ENCODE measurements at regions not wholly inside any gene's neighbourhood (a gene's known extent, or its start where the extent isn't known, plus 50 kb on each side); places are given as distances from the start of the nearest gene placed in this dataset.

DNA sequence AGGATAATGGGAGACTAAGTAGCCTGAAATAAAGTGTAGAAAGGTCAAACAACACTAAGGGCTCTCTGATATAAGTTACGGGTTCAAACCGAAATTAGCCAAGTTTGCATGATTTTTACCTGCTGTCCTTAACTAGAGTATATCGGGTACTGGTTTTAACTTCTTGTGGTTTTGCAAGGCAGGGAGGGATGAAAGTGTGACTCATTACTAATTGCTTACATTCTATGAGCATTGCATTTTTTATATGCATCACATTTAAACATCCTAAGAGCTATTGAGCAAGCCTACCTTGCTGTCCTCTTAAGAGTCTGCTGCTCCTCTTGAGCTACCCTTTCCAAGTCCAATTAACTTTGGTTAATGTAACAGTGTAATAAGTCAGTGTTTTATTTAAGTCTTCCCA is 415.4 kb downstream of the SLITRK5 start:
- DNase-seq (ENCODE audit: low read depth), result no peak

DNA sequence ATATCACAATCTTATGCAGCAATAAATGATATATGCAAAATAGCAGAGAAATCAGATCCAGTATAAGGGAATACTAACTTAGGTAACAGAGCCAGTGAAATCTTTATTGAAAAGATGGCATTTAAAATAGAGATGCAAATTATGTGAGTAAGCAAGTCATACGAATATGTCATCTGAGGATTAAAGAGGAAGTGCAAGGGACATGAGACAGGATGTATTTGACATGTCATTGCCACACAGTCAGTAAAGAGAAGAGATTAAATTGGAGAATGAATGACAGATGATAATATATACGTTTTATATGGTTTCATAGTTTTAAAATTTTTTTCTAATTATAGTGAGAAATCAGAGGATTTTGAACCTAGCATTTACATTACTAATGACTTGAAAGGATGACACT is 426.4 kb downstream of the SLITRK5 start:
- no peak for DNase-seq (ENCODE audit: low read depth)

DNA sequence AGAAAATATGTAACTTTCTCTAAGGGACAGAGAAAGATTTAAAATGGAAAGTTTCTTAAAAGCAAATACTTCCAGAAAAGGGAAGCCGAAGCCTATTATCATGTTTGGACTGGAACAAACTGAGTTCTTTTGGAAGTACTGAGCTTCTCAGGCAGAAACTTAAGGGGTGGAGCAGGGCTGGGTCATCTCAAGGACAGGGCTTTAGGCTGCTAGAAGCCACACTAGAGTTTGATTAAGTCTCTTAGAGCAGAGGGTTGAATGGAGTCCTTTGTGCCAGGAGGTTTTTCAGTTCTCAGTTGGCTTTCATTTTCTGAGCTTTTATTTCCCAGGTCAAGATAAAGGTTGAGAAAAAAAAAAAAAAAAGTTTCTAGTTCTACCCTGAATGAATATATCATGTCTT is 432.7 kb downstream of the SLITRK5 start:
- no peak for DNase-seq (ENCODE audit: low read depth)

DNA sequence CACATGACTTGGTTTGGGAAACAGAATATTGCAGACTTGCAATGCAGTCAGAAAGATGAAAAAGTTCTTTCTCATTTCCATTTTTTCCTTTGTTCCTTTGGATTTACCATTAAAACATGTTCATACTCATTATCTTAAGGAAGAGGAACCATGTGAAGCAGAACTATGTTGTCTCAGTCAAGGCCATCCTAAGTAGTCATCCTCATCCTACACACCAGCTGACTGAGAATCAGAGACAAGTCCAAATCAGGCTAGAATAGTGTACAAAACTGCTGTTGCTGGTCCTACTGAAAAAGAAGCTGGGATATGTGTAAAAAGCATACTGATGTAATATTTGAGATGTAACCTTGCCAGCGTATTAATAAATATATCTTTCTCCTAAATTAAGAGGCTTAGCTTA is 433.4 kb downstream of the SLITRK5 start:
- no peak for DNase-seq (ENCODE audit: low read depth)

DNA sequence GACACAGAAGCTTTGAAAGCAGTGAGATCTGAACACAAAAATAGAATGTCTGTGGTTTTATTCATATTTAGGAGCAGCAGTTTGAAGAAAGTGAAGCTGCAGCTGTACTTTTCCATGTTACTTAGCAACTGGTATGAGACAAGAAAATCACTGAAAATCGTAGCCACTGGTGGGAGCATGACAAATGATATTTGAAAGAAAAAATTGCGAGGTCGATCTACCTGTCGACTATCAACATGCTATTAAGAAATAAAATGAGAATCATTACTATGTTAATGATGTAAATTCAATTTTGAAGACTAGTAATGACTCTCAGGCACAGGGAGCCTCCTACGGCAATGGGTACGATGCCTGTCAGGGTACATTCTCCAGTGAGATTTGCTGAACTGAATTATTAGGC is 436.4 kb downstream of the SLITRK5 start:
- no peak for DNase-seq (ENCODE audit: low read depth)

DNA sequence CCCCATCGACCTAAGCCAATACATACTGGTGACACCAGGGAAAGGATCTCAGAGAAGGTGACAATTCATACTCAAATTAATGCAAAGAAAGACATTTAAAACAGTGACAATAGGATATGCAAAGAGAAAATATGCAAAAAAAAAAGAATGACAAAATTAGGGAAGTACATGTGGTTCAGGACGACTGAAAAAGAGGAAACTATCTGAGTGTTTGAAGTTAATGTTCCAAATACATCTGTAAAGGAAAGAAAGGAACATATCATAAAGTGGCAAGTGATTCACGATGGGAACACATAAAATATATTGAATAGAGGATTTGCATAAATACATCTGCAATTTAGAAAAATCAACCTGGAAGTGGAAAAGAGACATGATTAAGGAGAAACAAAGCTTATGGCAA is 441.4 kb downstream of the SLITRK5 start:
- DNase-seq (ENCODE audit: low read depth), result no peak

DNA sequence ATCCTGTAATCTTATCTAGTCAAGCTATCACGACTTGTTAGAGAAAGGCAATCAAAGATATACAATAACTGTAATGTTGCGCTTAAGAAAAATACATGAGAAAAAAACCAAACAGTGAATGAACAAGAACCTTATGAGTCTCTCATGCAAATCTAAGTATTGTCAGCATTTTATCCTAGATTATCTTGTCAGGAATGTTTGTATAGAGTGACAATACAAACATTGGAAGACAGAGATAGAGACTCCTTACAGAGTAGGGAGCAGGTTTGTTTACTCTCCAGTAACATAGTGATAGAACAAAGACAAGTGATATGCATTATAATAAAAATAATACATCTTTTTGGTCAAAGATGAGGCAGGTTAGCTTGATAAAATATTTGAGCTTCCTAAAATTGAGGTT is 444.8 kb downstream of the SLITRK5 start:
- no peak for DNase-seq (ENCODE audit: low read depth)

DNA sequence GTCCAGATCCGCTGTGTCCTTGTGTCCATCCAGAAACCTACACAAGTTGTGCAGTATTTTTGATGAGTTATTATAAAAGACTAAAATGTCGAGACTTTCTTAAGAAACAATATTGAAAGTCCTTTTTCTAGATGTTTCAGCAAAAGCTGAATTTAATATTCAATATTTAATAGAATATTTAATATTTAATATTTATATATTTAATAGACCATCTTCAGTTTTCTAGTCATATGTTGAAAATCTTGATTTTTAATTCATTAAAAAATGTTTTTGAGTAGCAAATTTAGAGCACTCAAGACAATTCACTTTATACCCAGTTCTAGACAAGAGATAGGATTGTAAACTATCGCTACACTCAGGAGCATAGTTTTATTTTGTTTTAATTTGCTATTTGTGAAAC is 447.8 kb downstream of the SLITRK5 start:
- DNase-seq (ENCODE audit: low read depth), result no peak

DNA sequence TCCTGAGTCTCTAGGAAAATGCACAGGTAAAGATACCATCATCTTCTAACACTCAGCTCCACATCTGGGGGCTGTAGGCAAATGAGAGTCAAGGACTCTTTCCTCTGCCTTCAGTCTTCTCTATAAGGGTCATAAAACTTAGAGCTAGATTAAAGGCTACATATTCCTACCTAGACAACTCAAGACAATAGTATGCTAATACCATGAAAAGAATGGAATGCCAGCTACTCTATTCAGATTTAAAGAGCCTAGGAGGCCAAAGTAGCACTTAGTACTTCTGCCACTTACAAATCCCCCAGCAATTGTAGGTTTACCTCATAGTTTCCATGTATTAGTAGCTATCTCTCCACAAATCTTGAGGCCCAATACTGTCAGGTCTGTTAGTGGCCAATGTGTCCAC is 453.0 kb downstream of the SLITRK5 start:
- no peak for DNase-seq (ENCODE audit: low read depth)

DNA sequence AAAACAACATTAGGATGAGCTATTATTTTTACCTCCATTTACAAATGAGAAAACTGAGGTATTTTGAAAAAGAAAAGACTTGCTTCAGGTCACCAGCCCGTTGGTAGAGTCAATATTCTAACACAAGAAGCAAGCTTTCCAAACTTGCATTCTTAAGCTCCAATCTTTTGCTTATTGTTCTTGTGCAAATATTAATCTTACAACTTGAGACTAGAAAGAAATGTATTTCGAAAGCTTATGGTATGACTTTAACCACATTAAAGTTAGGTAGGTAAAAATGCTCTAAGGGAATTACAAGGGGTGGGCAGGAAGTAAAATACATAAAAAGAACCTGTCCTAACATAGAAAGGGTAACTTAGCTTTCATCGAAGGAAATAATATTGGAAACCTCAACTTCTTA is 453.9 kb downstream of the SLITRK5 start:
- no peak for DNase-seq (ENCODE audit: low read depth)

DNA sequence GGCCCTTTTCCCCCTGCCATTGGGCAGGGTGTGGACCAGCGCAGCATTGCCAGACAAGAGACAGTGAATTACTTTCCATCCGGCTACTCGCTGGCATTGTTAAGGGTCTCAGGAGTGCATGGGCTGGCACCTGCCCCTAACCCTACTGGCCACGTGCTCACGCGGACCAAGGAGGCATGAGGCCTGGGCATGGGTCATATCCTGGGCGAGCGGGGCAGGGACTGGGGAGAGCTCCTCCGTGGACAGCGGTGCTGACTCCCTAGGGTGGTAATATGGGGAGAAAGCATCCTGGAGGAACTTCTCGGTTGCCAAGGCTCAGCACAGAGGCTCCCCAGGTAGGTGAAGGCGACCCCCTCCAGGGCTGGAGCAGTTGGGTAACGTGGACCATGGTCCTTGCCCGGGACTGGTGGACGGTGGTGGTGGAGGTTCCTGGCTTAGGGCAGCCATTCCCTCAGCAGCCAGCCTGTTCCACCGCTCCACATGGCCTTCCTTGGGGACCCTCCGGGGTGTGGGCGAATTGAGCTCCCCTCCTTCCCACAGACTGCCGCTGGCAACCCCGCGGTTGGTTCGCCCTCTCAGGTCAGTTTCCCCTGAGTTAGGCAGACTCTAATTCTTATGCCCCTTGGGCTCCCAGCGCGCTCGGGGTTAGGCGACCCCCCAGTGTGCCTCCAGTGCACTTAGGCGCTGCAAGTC is 465.1 kb downstream of the SLITRK5 start:
- DNase-seq (ENCODE audit: low read depth), result no peak

DNA sequence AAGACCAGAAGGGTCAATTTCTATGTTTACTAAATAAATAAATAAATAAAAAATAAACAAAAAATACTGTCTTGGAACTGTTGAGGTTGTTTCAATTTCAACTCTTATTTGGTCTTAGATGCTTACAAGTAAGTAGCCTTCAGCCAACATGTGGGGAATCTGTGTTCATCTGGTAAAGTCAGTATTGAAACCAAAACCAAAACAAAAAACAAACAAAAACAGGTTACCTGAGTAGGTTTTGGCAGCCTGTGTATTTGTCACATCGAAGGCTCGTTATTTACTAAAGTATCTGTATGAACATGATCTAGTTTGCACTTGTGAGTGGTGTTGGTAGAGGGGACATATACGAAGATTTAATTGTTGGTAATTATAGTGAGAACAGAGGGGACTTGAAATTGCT is 471.5 kb downstream of the SLITRK5 start:
- DNase-seq (ENCODE audit: low read depth), result no peak

DNA sequence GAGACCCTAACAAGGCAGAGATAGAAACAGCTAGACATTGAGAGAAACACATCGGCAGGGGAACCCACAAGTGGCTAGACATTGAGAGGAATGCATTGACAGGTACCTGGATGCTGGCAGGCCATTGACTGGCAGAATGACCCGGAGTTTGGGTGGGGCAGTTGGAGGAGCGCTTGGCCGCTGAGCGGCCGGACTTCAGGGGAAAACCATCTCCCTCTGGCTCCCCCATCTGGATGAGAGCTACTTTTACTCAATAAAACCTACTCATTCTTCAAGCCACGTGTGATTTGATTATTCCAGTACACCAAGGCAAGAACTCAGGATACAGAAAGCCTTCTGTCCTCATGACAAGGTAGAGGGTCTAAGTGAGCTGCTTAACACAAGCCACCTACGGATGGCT is 473.4 kb downstream of the SLITRK5 start:
- DNase-seq (ENCODE audit: low read depth), result no peak

DNA sequence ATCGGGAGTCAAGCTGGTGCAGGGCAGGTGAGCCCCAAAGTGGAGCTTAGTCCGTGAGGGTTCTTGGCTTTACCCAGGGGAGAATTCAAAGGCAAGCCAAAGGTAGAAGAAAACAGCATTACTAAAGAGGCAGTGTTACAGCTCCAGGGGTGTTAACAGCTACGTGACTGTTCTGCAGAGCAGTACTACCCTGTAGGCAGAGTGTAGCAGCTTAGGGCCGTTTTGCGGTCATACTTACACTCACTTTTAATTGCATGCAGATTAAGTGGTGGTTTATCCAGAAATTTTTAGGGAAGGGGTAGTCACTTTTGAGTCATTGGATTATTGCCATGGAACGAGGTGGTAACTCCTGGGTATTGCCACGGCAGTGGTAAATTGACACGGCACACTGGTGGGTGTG is 482.2 kb downstream of the SLITRK5 start:
- no peak for DNase-seq (ENCODE audit: low read depth)

DNA sequence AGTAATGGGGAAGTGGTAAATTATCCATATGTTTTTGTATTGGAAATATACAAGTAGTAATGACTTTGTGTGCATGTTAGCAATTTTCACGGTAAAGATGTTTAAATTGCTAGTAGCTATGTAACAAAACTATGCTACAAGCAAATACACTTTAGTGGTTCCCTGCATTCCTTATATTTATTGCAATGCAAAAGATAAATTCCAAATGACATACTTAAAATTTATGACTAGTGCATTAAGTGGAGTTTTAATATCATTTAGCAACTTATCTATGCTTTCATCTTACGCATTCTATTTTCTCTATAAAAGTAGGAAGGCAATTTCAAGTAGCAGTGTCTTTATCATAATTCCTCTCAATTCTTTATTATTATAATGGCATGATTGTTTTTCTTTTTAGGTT is 482.8 kb downstream of the SLITRK5 start:
- no peak for DNase-seq (ENCODE audit: low read depth)

DNA sequence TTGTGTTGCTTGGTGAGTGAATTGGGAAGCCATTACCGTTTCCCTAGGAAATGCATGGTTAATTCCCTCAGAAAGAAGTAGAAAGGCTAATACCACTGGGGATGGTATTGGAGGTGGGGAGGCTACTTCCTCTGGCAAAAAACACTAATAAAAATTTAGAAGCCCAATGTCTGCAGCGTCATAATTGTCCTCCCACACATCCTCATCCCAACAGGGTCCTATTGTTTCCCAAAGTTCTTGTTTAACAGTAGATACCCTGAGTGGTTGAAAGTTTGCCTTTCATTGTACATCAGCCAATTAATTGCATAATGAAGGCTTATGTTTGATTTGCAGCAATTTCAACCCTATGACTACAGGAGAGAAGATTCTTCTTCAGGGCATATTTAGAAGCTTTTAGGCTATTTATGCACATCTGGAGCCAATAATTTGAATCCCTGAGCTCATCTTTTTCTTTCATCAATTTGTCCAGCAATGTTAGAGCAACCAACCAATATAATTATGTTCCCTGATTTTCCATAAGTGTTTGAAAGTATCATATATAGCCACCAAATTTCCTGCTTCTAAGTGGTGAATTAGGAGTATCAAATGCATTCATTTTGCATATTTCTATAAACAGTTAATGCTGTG is 491.0 kb downstream of the SLITRK5 start:
- no peak for DNase-seq (ENCODE audit: low read depth)

DNA sequence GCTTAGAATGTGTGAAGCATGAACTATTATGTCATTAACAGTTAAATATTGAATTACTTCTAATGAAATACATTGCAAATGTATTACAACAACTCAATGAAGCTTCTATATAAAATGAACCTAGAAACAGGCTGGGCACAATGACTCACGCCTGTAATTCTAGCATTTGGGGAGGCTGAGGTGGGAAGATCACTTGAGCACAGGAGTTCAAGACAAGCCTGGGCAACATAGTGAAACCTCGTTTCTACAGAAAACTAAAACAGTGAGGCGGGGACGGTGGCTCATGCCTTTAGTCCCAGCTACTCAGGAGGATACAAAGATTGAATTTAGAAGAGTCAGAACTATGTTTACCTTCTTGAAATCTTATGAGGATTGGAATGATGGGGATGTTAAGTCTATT is 505.1 kb downstream of the SLITRK5 start:
- no peak for DNase-seq (ENCODE audit: low read depth)

DNA sequence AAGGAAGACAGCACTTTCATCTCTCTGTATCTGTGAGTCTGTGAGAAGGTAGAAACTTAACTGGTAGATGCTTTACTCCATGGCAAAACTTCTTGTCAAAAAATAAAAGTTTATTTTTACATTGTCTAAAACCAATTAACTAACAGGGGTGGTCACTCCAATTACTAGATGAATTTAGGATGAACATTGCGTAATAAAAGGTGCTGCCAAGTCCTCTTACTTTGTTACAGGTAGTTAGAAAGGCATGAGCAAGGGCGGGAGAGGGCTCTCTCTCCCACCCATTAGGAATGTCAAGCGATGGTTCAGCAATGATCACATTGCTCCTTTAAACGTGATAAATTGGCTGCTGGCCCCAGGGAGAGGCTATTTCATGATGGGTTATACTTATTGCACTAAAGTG is 512.3 kb downstream of the SLITRK5 start:
- DNase-seq (ENCODE audit: low read depth), result no peak

DNA sequence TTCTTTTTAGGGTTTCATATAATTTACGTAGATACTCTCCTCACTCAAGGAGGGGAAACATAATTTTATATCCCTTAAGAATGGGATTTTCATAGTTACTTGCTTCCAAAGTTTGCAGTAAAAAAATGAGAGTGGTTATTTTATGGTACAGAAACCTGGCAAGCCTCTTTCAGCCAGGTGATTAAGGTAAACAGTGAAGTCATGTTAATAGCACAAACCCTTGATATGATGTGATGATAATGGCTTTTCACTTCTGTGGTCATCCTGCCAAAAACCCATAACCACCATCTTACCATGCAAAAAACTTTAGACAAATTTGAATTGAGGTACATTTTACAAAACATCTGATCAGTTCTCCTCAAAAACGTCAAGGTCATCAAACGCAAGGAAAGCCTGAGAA is 517.8 kb downstream of the SLITRK5 start:
- no peak for DNase-seq (ENCODE audit: low read depth)

DNA sequence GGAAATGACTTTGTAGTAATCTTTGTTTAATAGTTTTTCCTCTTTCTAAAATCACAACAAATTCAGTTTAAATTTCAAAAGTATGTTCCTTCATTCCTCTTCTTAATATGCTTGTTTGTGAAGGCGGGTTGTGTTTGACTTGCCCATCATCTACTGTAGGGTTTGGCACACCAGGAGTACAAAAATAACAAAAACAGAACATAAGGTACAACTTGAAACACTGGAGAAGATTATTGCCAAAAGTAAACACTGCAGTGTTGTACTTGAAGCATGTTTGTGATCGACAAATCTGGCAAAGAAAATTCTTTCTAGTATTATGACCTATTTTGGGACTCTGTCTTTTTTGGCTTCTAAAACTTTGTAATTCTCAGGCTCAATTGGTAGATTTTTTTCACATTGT is 518.6 kb downstream of the SLITRK5 start:
- no peak for DNase-seq (ENCODE audit: low read depth)

DNA sequence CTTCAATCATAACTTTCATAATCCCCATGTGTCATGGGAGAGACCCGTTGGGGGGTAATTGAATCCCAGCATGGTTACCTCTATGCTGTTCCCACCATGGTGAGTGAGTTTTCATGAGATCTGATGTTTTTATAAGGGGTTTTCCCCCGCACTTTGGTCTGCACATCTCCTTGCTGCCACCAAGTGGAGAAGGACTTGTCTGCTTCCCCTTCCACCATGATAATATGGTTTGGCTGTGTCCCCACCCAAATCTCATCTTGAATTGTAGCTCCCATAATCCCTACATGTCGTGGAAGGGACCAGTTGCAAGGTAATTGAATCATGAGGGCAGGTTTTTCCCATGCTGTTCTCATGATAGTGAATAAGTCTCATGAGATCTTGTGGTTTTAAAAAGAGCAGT is 524.9 kb downstream of the SLITRK5 start:
- DNase-seq (ENCODE audit: low read depth), result no peak

DNA sequence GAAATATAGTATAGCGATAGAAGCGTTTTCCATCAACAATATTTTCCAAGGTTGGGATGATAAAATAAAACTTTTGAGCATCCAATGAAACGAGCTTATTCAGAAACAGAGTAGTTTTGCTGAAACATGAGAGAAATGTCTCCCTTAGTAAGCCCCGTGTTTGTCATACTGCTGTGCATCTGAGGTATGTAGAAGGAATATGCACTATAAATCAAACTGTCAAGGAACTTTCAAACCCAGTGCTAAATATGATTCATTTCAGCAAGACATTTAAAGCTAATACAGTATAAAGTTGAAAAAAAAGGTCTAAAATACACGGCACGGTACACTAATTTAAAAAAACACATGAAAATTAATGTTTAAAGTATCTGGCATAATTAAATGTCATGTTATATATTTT is 546.2 kb downstream of the SLITRK5 start:
- no peak for DNase-seq (ENCODE audit: low read depth)

DNA sequence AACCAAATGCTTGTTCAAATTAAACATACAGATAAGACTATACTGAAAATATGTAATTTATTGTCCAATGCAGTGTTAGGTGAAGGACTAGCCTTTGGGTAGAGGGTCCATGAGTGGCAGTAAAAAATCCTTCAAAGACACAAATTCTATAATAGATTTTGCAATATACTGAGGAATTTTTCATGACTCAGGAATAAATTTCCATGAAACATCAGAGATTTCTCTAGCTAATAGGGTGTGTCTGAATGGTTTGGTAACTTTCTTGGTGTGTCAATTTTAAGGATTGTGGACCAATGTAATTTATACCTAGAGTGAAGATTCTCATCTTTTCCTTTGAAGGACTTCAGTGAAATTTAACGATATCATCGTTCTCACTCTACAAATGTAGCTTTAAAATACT is 546.7 kb downstream of the SLITRK5 start:
- no peak for DNase-seq (ENCODE audit: low read depth)

DNA sequence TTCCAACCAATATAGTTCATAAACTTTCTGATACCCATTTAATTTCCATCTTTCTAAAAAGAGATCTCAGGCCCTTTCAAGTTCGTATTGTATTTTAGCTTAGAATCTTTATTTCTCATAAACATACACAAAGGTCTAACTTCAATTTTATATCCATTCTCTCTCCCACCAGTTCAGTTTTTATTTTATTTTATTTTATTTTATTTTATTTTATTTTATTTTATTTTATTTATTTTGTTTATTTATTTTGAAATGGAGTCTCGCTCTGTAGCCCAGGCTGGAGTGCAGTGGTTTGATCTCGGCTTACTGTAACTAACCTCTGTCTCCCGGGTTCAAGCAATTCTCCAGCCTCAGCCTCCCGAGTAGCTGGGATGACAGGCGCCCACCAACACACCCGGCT is 552.8 kb downstream of the SLITRK5 start:
- no peak for DNase-seq (ENCODE audit: low read depth)

Data from CMK (cell line).